OCI-LY1 (cell line): ENCODE measurements at regions not wholly inside any gene's neighbourhood (a gene's known extent, or its start where the extent isn't known, plus 50 kb on each side); places are given as distances from the start of the nearest gene placed in this dataset.

ENCODE experiments used
- CTCF ChIP-seq: fragments of 200-600 bp; sonication (generic), shearing (Covaris generic); IDR thresholded peaks from 2 replicates; pipeline ENCODE4 v1.5.1; 2017; ENCODE audit warnings: mild to moderate bottlenecking, antibody characterized with exemption, low read length, moderate library complexity, mixed read lengths
- EZH2 ChIP-seq: fragments of 200-600 bp; sonication (generic), shearing (Covaris generic); IDR thresholded peaks from 2 replicates; pipeline ENCODE4 v1.8.0; 2017; ENCODE audit warnings: borderline replicate concordance, mixed run types, mild to moderate bottlenecking, antibody characterized with exemption, low read length, moderate library complexity, mixed read lengths

DNA sequence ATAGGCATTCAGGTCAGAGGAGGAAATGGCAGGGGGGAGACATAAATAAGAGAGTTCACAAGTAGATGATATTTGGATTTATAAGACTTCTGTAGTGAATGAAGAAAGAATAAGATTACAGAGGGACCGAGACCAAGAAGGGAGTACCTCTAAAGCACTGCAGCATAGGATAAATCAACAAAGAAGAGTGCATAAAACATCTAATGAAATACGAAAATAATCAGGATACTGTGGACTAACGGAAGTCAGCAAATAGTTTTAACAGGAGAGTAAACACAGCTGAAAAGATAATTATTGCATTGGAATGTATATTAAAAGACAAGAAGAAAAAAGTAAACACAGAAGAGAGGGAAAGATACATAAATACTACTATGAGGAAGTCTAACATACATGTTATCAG, 921.9 kb upstream of the PRMT6 start:
- TF ChIP-seq CTCF (no peak), EZH2 (no peak)
